ENCODE measurements at regions not wholly inside any gene's neighbourhood (a gene's known extent, or its start where the extent isn't known, plus 50 kb on each side); places are given as distances from the start of the nearest gene placed in this dataset.

- TF ChIP-seq EZH2phosphoT487 (IDR thresholded peaks at IDR 0.05; ENCODE audit: insufficient read depth, low read depth): no peak
- TF ChIP-seq EZH2 (IDR thresholded peaks at IDR 0.05; ENCODE audit: insufficient read depth, poor library complexity, severe bottlenecking): no peak
These were observed 53.8 kb upstream of the ADAMTS18 start for GRCh38 chr16:77488652-77489051.

Measured in GM23248 (cell line).